Endothelial cell of umbilical vein (primary cell): ENCODE measurements at regions not wholly inside any gene's neighbourhood (a gene's known extent, or its start where the extent isn't known, plus 50 kb on each side); places are given as distances from the start of the nearest gene placed in this dataset.

ENCODE experiments used
- BruUV-seq: library from RNA; stranded (reverse); fragments of 400-500 nt; replicated peaks from 2 replicates; lab custom pipeline; 2021; lab: Mats Ljungman, UMichigan
- CTCF ChIA-PET: fragments of 300-600, 350-600 bp; sonication (Branson Sonifier 250); formaldehyde crosslinking; loops from one replicate; lab custom pipeline; 2021; ENCODE audit warnings: antibody characterized with exemption, inconsistent platforms; lab: Charles Lee
- POLR2A ChIA-PET: fragments of 300-600, 350-600 bp; sonication (Branson Sonifier 250); formaldehyde crosslinking; loops from one replicate; lab custom pipeline; 2021; ENCODE audit warnings: antibody characterized with exemption, inconsistent platforms; lab: Charles Lee
- DNase-seq: peaks from one replicate; pipeline ENCODE4 v3.0.0-alpha.2; 2011; ENCODE audit warnings: low read depth, low spot score
- FAIRE-seq: peaks from 2 replicates; lab custom pipeline; 2011; peaks lifted over from hg19 to GRCh38; lab: Jason Lieb, UNC
- H2AFZ ChIP-seq: 2 replicates; pipeline ENCODE4 v1.6.0; 2012; ENCODE audit warnings: low read depth, low read length, control low read depth, inconsistent platforms
- H3K27ac ChIP-seq: 2 replicates; pipeline ENCODE4 v1.5.1; 2011; ENCODE audit warnings: low read depth, mild to moderate bottlenecking, control low read depth, low read length, moderate library complexity; ENCODE audit not compliant: insufficient read depth
- H3K27me3 ChIP-seq, 2 experiments: 2 replicates each; pipeline versions ENCODE4 v1.6.0 to v1.6.1; 2011; ENCODE audit warnings: low read length in 2 of 2, mixed read lengths in 1 of 2; ENCODE audit not compliant: control insufficient read depth in 2 of 2, insufficient read depth in 2 of 2
- H3K36me3 ChIP-seq, 2 experiments: 2 replicates in 1 of 2; 3 replicates in 1 of 2; pipeline ENCODE4 v1.5.1; 2011; ENCODE audit warnings: low read length in 2 of 2, mild to moderate bottlenecking in 1 of 2, moderate library complexity in 1 of 2; ENCODE audit not compliant: control insufficient read depth in 2 of 2, insufficient read depth in 2 of 2; ENCODE audit errors: extremely low read depth in 1 of 2
- H3K4me1 ChIP-seq: 3 replicates; pipeline ENCODE4 v1.5.1; 2011; ENCODE audit warnings: mild to moderate bottlenecking, low read length; ENCODE audit not compliant: control insufficient read depth, insufficient read depth; ENCODE audit errors: extremely low read depth
- H3K4me2 ChIP-seq: 2 replicates; pipeline ENCODE4 v1.6.1; 2011; ENCODE audit warnings: low read length, control low read depth, mixed read lengths; ENCODE audit not compliant: insufficient read depth
- H3K4me3 ChIP-seq, 3 experiments: fragments of 200-600 bp in 1 of 3; sonication (generic), shearing (Covaris generic) in 1 of 3; replicated peaks in 1 of 3; 2 replicates each; pipeline ENCODE4 v1.5.1; 2011 to 2016; ENCODE audit warnings: control low read depth in 3 of 3, low read length in 3 of 3, mild to moderate bottlenecking in 2 of 3, inconsistent platforms in 1 of 3, low read depth in 1 of 3, moderate library complexity in 1 of 3; ENCODE audit not compliant: insufficient read depth in 1 of 3
- H3K79me2 ChIP-seq: 2 replicates; pipeline ENCODE4 v1.6.0; 2012; ENCODE audit warnings: low read length, inconsistent platforms; ENCODE audit not compliant: control insufficient read depth, insufficient read depth
- H3K9ac ChIP-seq: replicated peaks from 2 replicates; pipeline ENCODE3; 2011; ENCODE audit warnings: low read length, control low read depth; ENCODE audit not compliant: insufficient read depth; ENCODE audit errors: extremely low read depth
- H3K9me1 ChIP-seq: replicated peaks from 3 replicates; pipeline ENCODE4 v1.6.0; 2011; ENCODE audit warnings: mild to moderate bottlenecking, low read length; ENCODE audit not compliant: control insufficient read depth, insufficient read depth; ENCODE audit errors: extremely low read depth
- H3K9me3 ChIP-seq: replicated peaks from 2 replicates; pipeline ENCODE4 v1.5.1; 2012; ENCODE audit warnings: low read length, inconsistent platforms; ENCODE audit not compliant: control insufficient read depth, insufficient read depth
- H4K20me1 ChIP-seq: replicated peaks from 2 replicates; pipeline ENCODE3; 2011; ENCODE audit warnings: mild to moderate bottlenecking, low read length; ENCODE audit not compliant: control insufficient read depth, insufficient read depth; ENCODE audit errors: extremely low read depth
- CTCF ChIP-seq, 2 donors: IDR thresholded peaks; 1 replicate in 1 of 2; 2 replicates in 1 of 2; pipeline ENCODE4 v1.5.1; 2011; ENCODE audit warnings: low read length in 2 of 2, mild to moderate bottlenecking in 2 of 2, moderate library complexity in 2 of 2, control low read depth in 1 of 2, inconsistent platforms in 1 of 2, low read depth in 1 of 2; ENCODE audit not compliant: insufficient read depth in 1 of 2; ENCODE audit errors: extremely low read depth in 1 of 2
- EZH2 ChIP-seq: IDR thresholded peaks from 2 replicates; pipeline ENCODE4 v1.6.1; 2012; ENCODE audit warnings: borderline replicate concordance, low read depth, mild to moderate bottlenecking, moderate library complexity, low read length, inconsistent platforms; ENCODE audit not compliant: severe bottlenecking
- FOS ChIP-seq: IDR thresholded peaks from 2 replicates; pipeline ENCODE4 v1.6.1; 2011; ENCODE audit warnings: mild to moderate bottlenecking, low read length, moderate library complexity, borderline replicate concordance; ENCODE audit not compliant: insufficient read depth
- GATA2 ChIP-seq: IDR thresholded peaks from 2 replicates; pipeline ENCODE4 v1.7.0; 2011; ENCODE audit warnings: low read depth, mild to moderate bottlenecking, moderate library complexity, mixed read lengths, low read length; ENCODE audit not compliant: insufficient read length, insufficient read depth
- JUN ChIP-seq: IDR thresholded peaks from 2 replicates; pipeline ENCODE4 v1.6.1; 2011; ENCODE audit warnings: borderline replicate concordance, low read depth; ENCODE audit not compliant: insufficient read length, insufficient read depth
- MAX ChIP-seq: IDR thresholded peaks from 2 replicates; pipeline ENCODE4 v1.6.1; 2011; ENCODE audit not compliant: insufficient read depth, insufficient read length
- MYC ChIP-seq: IDR thresholded peaks from one replicate; pipeline ENCODE4 v1.6.1; 2011; ENCODE audit warnings: mild to moderate bottlenecking, low read depth, low read length
- POLR2A ChIP-seq: IDR thresholded peaks from 2 replicates; pipeline ENCODE4 v1.6.1; 2012; ENCODE audit warnings: low read depth, mild to moderate bottlenecking, control low read depth, low read length
- POLR2AphosphoS5 ChIP-seq: IDR thresholded peaks from 2 replicates; pipeline ENCODE4 v1.6.1; 2012; ENCODE audit warnings: low read depth, mild to moderate bottlenecking, control low read depth, low read length, moderate library complexity; ENCODE audit not compliant: insufficient read depth
- dilution Hi-C: fragments of 300-500 bp; cut with MboI; formaldehyde crosslinking; loops from one replicate; pipeline ENCODE4 v1.15.0; 2019; ENCODE audit warnings: low sequenced_read_pairs; ENCODE audit not compliant: extremely low pct_ligation_motif_present
- intact Hi-C: fragments of 100-400 bp; cut with micrococcal nuclease; formaldehyde crosslinking; loops from one replicate; pipeline ENCODE4 v1.10.0; 2022

DNA sequence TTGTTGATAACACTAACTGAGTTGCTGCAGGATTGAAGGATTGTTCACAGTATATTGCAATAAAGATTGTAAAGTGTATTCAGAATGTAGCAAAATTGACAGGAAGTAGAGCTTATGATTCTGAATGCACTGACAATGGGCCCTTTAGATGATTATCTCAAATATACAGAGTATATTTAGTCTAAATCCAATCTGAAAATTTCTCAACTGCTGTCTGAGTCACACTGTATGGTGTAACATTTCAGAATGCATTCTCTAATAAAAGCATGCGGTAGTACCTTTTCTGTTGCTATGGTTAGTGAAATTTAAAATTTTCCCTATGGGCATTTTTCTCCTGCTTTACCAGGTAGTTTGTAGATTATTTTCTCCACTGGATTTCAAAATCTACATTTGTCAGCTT, 365.2 kb downstream of the PCDH17 start:
- Histone ChIP-seq H3K79me2 (no peaks in the 10 kb centered on the region), H3K27me3 (no peaks in the 10 kb centered on the region), H3K36me3 (no peaks in the 10 kb centered on the region), H3K9ac (no peak overlapping the region), H3K4me3 (no peak overlapping the region), H4K20me1 (no peaks in the 10 kb centered on the region), H3K9me3 (no peaks in the 10 kb centered on the region), H3K9me1 (no peaks in the 10 kb centered on the region), H2AFZ (no peak overlapping the region), H3K4me1 (no peaks in the 10 kb centered on the region), H3K27ac (no peak overlapping the region), H3K4me2 (no peak overlapping the region)
- intact Hi-C loops (no loop called here), dilution Hi-C loops (no loop called here)
- DNase-seq (no peak), FAIRE-seq (no peak)
- no TSS peak for BruUV-seq
- POLR2A ChIA-PET, result no interaction called here
- CTCF ChIA-PET, result interaction anchor here (0.6 kb wide), 1 partner anchor 922 kb away, joined by 3 read pairs; no protein-coding TSS in a partner anchor
- TF ChIP-seq JUN, result no peak
- TF ChIP-seq GATA2, result no peak
- TF ChIP-seq MAX, result no peak

GRCh38 chr13:58004751-58005150, 373.2 kb downstream of the PCDH17 start:
- dilution Hi-C loops, result no loop called here

More at GRCh38 chr13:58004751-58005150, 373.2 kb downstream of the PCDH17 start:
- H2AFZ ChIP-seq, result no peak overlapping the region
- no peak overlapping the region for H3K4me3 ChIP-seq
- H3K9me3 ChIP-seq, result no peaks in the 10 kb centered on the region
- no peak overlapping the region for H3K4me2 ChIP-seq
- H3K4me1 ChIP-seq, result no peaks in the 10 kb centered on the region
- DNase-seq (no peak), FAIRE-seq (no peak)
- BruUV-seq, result no TSS peak
- POLR2A ChIA-PET, result no interaction called here
- TF ChIP-seq GATA2 (no peak), MYC (no peak), POLR2A (no peak), EZH2 (no peak), JUN (no peak), CTCF (IDR thresholded peaks at IDR 0.05; ENCODE audit: extremely low read depth in 1 of 2, insufficient read depth in 1 of 2, low read depth in 1 of 2, low read length in 2 of 2) (no peak), MAX (no peak), FOS (no peak), POLR2AphosphoS5 (no peak)
- intact Hi-C loops, result no loop called here
- H3K27ac ChIP-seq, result no peak overlapping the region
- H4K20me1 ChIP-seq, result no peaks in the 10 kb centered on the region
- H3K27me3 ChIP-seq, result no peaks in the 10 kb centered on the region
- no peaks in the 10 kb centered on the region for H3K79me2 ChIP-seq
- no peaks in the 10 kb centered on the region for H3K9me1 ChIP-seq
- CTCF ChIA-PET, result no interaction called here
- H3K9ac ChIP-seq, result no peak overlapping the region
- H3K36me3 ChIP-seq, result no peaks in the 10 kb centered on the region
